ENCODE measurements at regions not wholly inside any gene's neighbourhood (a gene's known extent, or its start where the extent isn't known, plus 50 kb on each side); places are given as distances from the start of the nearest gene placed in this dataset.
"Not testable (repeated sequence)": the region's sequence is repeated elsewhere in the genome, so short reads cannot be mapped to it uniquely, and the experiment has no call there.

GRCh38 chr7:153404124-153404523 is 644.6 kb downstream of the ACTR3B start:
- intact Hi-C loops (cut with micrococcal nuclease): no loop called here

GRCh38 chr7:153404781-153405279 is 645.3 kb downstream of the ACTR3B start:
- intact Hi-C loops (cut with micrococcal nuclease): no loop called here

GRCh38 chr7:153405704-153406485 is 646.3 kb upstream of the DPP6 start:
- intact Hi-C loops (cut with micrococcal nuclease): no loop called here

GRCh38 chr7:153406486-153406872 is 645.7 kb upstream of the DPP6 start:
- intact Hi-C loops (cut with micrococcal nuclease): no loop called here

GRCh38 chr7:153407291-153408046 is 644.7 kb upstream of the DPP6 start:
- intact Hi-C loops (cut with micrococcal nuclease): no loop called here

GRCh38 chr7:153408360-153409335 is 643.5 kb upstream of the DPP6 start:
- intact Hi-C loops (cut with micrococcal nuclease): no loop called here

GRCh38 chr7:153409567-153410342 is 642.4 kb upstream of the DPP6 start:
- intact Hi-C loops (cut with micrococcal nuclease): not testable (repeated sequence)

- intact Hi-C loops (cut with micrococcal nuclease): not testable (repeated sequence)
Measured at GRCh38 chr7:153410997-153411642, 641.1 kb upstream of the DPP6 start.

- intact Hi-C loops (cut with micrococcal nuclease): not testable (repeated sequence)
Measured at GRCh38 chr7:153412114-153412823, 639.9 kb upstream of the DPP6 start.

- intact Hi-C loops (cut with micrococcal nuclease): not testable (repeated sequence)
Measured at GRCh38 chr7:153412824-153413198, 639.4 kb upstream of the DPP6 start.

- intact Hi-C loops (cut with micrococcal nuclease): no loop called here
Measured at GRCh38 chr7:153413199-153413539, 639.0 kb upstream of the DPP6 start.

- intact Hi-C loops (cut with micrococcal nuclease): no loop called here
Measured at GRCh38 chr7:153413540-153414287, 638.5 kb upstream of the DPP6 start.

GRCh38 chr7:153414288-153414629 is 637.9 kb upstream of the DPP6 start:
- intact Hi-C loops (cut with micrococcal nuclease): no loop called here

- intact Hi-C loops (cut with micrococcal nuclease): no loop called here
Measured at GRCh38 chr7:153415632-153416031, 636.6 kb upstream of the DPP6 start.

- intact Hi-C loops (cut with micrococcal nuclease): no loop called here
Measured at GRCh38 chr7:153422291-153423209, 629.6 kb upstream of the DPP6 start.

GRCh38 chr7:153423210-153423590 is 629.0 kb upstream of the DPP6 start:
- intact Hi-C loops (cut with micrococcal nuclease): no loop called here

- intact Hi-C loops (cut with micrococcal nuclease): no loop called here
Measured at GRCh38 chr7:153430931-153431330, 621.3 kb upstream of the DPP6 start.

- intact Hi-C loops (cut with micrococcal nuclease): no loop called here
Measured at GRCh38 chr7:153432063-153432462, 620.1 kb upstream of the DPP6 start.

All from T-helper 1 cell treated with Interleukin-12 subunit alpha and Interleukin-12 subunit beta and Interleukin-4 antibody, amounts not matched to agents 30 ng/mL and 1 ng/mL, for 36 hours (primary cell).